Astrocyte of the spinal cord (primary cell): ENCODE measurements at regions not wholly inside any gene's neighbourhood (a gene's known extent, or its start where the extent isn't known, plus 50 kb on each side); places are given as distances from the start of the nearest gene placed in this dataset.

Experiments used
- DNase-seq: peaks from one replicate; pipeline ENCODE4 v3.0.0; 2011; ENCODE audit warnings: low read depth, low spot score
- H3K4me3 ChIP-seq: 2 replicates; pipeline ENCODE4 v1.5.1; 2011; ENCODE audit warnings: low read depth, mild to moderate bottlenecking, low read length, moderate library complexity
- in situ Hi-C: cut with HindIII; loops from 2 replicates; pipeline ENCODE4 v1.10.0; 2017; ENCODE audit warnings: low sequenced_read_pairs
- TF ChIP-seq, protein P1 (sequence below): IDR thresholded peaks from 2 replicates; pipeline ENCODE4 v1.5.1; 2012; ENCODE audit warnings: low read depth, mild to moderate bottlenecking, low read length, inconsistent platforms

DNA sequence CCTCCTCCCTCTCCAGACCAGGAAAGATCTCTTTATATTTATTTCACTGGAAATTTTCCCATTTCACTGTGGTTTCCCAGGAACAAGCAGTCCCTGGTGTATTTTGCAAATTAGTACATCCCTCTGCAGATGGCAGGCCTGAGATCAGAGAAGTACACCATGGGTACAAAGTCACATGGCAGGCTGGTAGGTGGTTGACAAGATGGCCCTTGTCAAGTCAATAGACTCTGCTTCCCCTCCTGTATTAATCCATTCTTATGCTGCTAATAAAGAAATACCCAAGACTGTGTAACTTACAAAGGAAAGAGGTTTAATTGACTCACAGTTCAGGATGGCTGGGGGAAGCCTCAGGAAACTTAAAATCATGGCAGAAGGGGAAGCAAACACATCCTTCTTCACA, 51.6 kb upstream of the KSR1 start:
- no peak for DNase-seq
- in situ Hi-C loops, result no loop called here
- H3K4me3 ChIP-seq, result no peak overlapping the region
- TF ChIP-seq, protein P1, sequence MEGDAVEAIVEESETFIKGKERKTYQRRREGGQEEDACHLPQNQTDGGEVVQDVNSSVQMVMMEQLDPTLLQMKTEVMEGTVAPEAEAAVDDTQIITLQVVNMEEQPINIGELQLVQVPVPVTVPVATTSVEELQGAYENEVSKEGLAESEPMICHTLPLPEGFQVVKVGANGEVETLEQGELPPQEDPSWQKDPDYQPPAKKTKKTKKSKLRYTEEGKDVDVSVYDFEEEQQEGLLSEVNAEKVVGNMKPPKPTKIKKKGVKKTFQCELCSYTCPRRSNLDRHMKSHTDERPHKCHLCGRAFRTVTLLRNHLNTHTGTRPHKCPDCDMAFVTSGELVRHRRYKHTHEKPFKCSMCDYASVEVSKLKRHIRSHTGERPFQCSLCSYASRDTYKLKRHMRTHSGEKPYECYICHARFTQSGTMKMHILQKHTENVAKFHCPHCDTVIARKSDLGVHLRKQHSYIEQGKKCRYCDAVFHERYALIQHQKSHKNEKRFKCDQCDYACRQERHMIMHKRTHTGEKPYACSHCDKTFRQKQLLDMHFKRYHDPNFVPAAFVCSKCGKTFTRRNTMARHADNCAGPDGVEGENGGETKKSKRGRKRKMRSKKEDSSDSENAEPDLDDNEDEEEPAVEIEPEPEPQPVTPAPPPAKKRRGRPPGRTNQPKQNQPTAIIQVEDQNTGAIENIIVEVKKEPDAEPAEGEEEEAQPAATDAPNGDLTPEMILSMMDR, result no peak
